Activated B cell treated with CpG ODN at 0.5 μM for 24 hours (primary cell): ENCODE measurements at regions not wholly inside any gene's neighbourhood (a gene's known extent, or its start where the extent isn't known, plus 50 kb on each side); places are given as distances from the start of the nearest gene placed in this dataset.

Experiments used
- ATAC-seq: fragments of 200-7000 bp; cut with Tn5 transposase; one replicate; pipeline ENCODE4 v1.10.0; 2021; ENCODE audit warnings: low read depth, mild to moderate bottlenecking, moderate library complexity
- CTCF ChIA-PET: fragments of 350-600 bp; sonication (Branson Sonifier 250); formaldehyde crosslinking; loops from one replicate; lab custom pipeline; 2021; ENCODE audit warnings: antibody characterized with exemption; lab: Charles Lee
- POLR2A ChIA-PET: fragments of 350-600 bp; sonication (Branson Sonifier 250); formaldehyde crosslinking; loops from one replicate; lab custom pipeline; 2021; ENCODE audit warnings: antibody characterized with exemption; lab: Charles Lee
- DNase-seq: peaks from one replicate; pipeline ENCODE4 v3.0.0; 2022
- H3K27ac Mint-ChIP-seq: one replicate; pipeline ENCODE4 v1.8.0; 2020; ENCODE audit warnings: mixed read lengths
- H3K27me3 Mint-ChIP-seq: one replicate; pipeline ENCODE4 v1.8.0; 2021; ENCODE audit warnings: mixed read lengths
- H3K36me3 Mint-ChIP-seq: one replicate; pipeline ENCODE4 v1.8.0; 2021; ENCODE audit warnings: low read depth, mixed read lengths
- H3K4me1 Mint-ChIP-seq: one replicate; pipeline ENCODE4 v1.8.0; 2021; ENCODE audit warnings: mixed read lengths
- H3K4me3 Mint-ChIP-seq: one replicate; pipeline ENCODE4 v1.8.0; 2020; ENCODE audit warnings: mild to moderate bottlenecking, mixed read lengths
- H3K9me3 Mint-ChIP-seq: one replicate; pipeline ENCODE4 v1.8.0; 2020; ENCODE audit warnings: mixed read lengths
- CTCF ChIP-seq: fragments of 200-600 bp; IDR thresholded peaks from one replicate; pipeline ENCODE4 v1.8.0; 2022; ENCODE audit warnings: antibody characterized with exemption, mild to moderate bottlenecking
- intact Hi-C: fragments of 100-400 bp; cut with micrococcal nuclease; formaldehyde crosslinking; loops from one replicate; pipeline ENCODE4 v1.15.1; 2024

- ChIA-PET CTCF (no interaction called here), POLR2A (no interaction called here)
- H3K36me3 Mint-ChIP-seq = no peaks in the 10 kb centered on the region
- DNase-seq = no peak
- no peak for TF ChIP-seq CTCF
- ATAC-seq = no peak
- intact Hi-C loops = no loop called here
- no peaks in the 10 kb centered on the region for H3K9me3 Mint-ChIP-seq
- H3K27ac Mint-ChIP-seq = no peak overlapping the region
- peaks cover 2% of the 10 kb centered on the region for H3K4me1 Mint-ChIP-seq
- H3K4me3 Mint-ChIP-seq = no peak overlapping the region
- H3K27me3 Mint-ChIP-seq = peaks cover 3% of the 10 kb centered on the region
Measured at GRCh38 chr18:78407466-78407844, 572.2 kb upstream of the SALL3 start.

GRCh38 chr18:78408623-78409022 lies 571.0 kb upstream of the SALL3 start:
- Mint-ChIP-seq H3K4me3 (no peak overlapping the region), H3K9me3 (no peaks in the 10 kb centered on the region), H3K27ac (no peak overlapping the region), H3K27me3 (peaks cover 3% of the 10 kb centered on the region), H3K4me1 (peaks cover 2% of the 10 kb centered on the region), H3K36me3 (no peaks in the 10 kb centered on the region)
- DNase-seq (no peak), ATAC-seq (no peak)
- ChIA-PET POLR2A (no interaction called here), CTCF (no interaction called here)
- intact Hi-C loops = no loop called here
- TF ChIP-seq CTCF = no peak

- peaks cover 3% of the 10 kb centered on the region for H3K27me3 Mint-ChIP-seq
- TF ChIP-seq CTCF = no peak
- peaks cover 2% of the 10 kb centered on the region for H3K4me1 Mint-ChIP-seq
- ATAC-seq = no peak
- no peaks in the 10 kb centered on the region for H3K9me3 Mint-ChIP-seq
- no peak overlapping the region for H3K27ac Mint-ChIP-seq
- no peak overlapping the region for H3K4me3 Mint-ChIP-seq
- no peaks in the 10 kb centered on the region for H3K36me3 Mint-ChIP-seq
- intact Hi-C loops = no loop called here
- POLR2A ChIA-PET = no interaction called here
- CTCF ChIA-PET = no interaction called here
- DNase-seq = no peak
Measured at GRCh38 chr18:78410094-78410786, 569.4 kb upstream of the SALL3 start.

- Mint-ChIP-seq H3K27me3 (peaks cover 3% of the 10 kb centered on the region), H3K27ac (no peak overlapping the region), H3K36me3 (no peaks in the 10 kb centered on the region), H3K4me3 (no peak overlapping the region), H3K9me3 (no peaks in the 10 kb centered on the region), H3K4me1 (peaks cover 2% of the 10 kb centered on the region)
- intact Hi-C loops = no loop called here
- TF ChIP-seq CTCF = no peak
- ATAC-seq (no peak), DNase-seq (no peak)
- ChIA-PET POLR2A (no interaction called here), CTCF (no interaction called here)
Measured at GRCh38 chr18:78411539-78411938, 568.1 kb upstream of the SALL3 start.

- Mint-ChIP-seq H3K4me3 (no peak overlapping the region), H3K27ac (no peak overlapping the region), H3K9me3 (no peaks in the 10 kb centered on the region), H3K4me1 (no peaks in the 10 kb centered on the region), H3K36me3 (no peaks in the 10 kb centered on the region), H3K27me3 (no peaks in the 10 kb centered on the region)
- POLR2A ChIA-PET = no interaction called here
- intact Hi-C loops = no loop called here
- no peak for DNase-seq
- TF ChIP-seq CTCF = no peak
- ATAC-seq = no peak
- CTCF ChIA-PET = no interaction called here
Measured at GRCh38 chr18:78414302-78414701, 565.3 kb upstream of the SALL3 start.
